ENCODE measurements at regions not wholly inside any gene's neighbourhood (a gene's known extent, or its start where the extent isn't known, plus 50 kb on each side); places are given as distances from the start of the nearest gene placed in this dataset.
"Not testable (repeated sequence)": the region's sequence is repeated elsewhere in the genome, so short reads cannot be mapped to it uniquely, and the experiment has no call there.

GRCh38 chr5:163790497-163790896, 285.1 kb downstream of the MAT2B start:
- DNase-seq = no peak

- no peak for DNase-seq
Observed at GRCh38 chr5:163794993-163795392, 289.6 kb downstream of the MAT2B start.

- DNase-seq = no peak
Observed at GRCh38 chr5:163807781-163808180, 302.4 kb downstream of the MAT2B start.

- no peak for DNase-seq
Observed at GRCh38 chr5:163809473-163809872, 304.1 kb downstream of the MAT2B start.

GRCh38 chr5:163813900-163814299, 308.5 kb downstream of the MAT2B start:
- DNase-seq = no peak

GRCh38 chr5:163815240-163815791, 309.9 kb downstream of the MAT2B start:
- no peak for DNase-seq

GRCh38 chr5:163821142-163821541, 315.7 kb downstream of the MAT2B start:
- no peak for DNase-seq

GRCh38 chr5:163822548-163822947, 317.1 kb downstream of the MAT2B start:
- no peak for DNase-seq

- DNase-seq = no peak
Observed at GRCh38 chr5:163825661-163826060, 320.2 kb downstream of the MAT2B start.

GRCh38 chr5:163826201-163826600, 320.8 kb downstream of the MAT2B start:
- no peak for DNase-seq

GRCh38 chr5:163832155-163832554, 326.7 kb downstream of the MAT2B start:
- DNase-seq = no peak

- no peak for DNase-seq
Observed at GRCh38 chr5:163838738-163839137, 333.3 kb downstream of the MAT2B start.

- no peak for DNase-seq
Observed at GRCh38 chr5:163846512-163846911, 341.1 kb downstream of the MAT2B start.

GRCh38 chr5:163855754-163856153, 350.3 kb downstream of the MAT2B start:
- no peak for DNase-seq

- no peak for DNase-seq
Observed at GRCh38 chr5:163861670-163862069, 356.3 kb downstream of the MAT2B start.

- DNase-seq = no peak
Observed at GRCh38 chr5:163867324-163867723, 361.9 kb downstream of the MAT2B start.

- DNase-seq = no peak
Observed at GRCh38 chr5:163867738-163868137, 362.3 kb downstream of the MAT2B start.

- DNase-seq = no peak
Observed at GRCh38 chr5:163869581-163869980, 364.2 kb downstream of the MAT2B start.

- no peak for DNase-seq
Observed at GRCh38 chr5:163870441-163870840, 365.0 kb downstream of the MAT2B start.

- DNase-seq = no peak
Observed at GRCh38 chr5:163874431-163874830, 369.0 kb downstream of the MAT2B start.

- DNase-seq = not testable (repeated sequence)
Observed at GRCh38 chr5:163874912-163875311, 369.5 kb downstream of the MAT2B start.

- DNase-seq = no peak
Observed at GRCh38 chr5:163877865-163878264, 372.4 kb downstream of the MAT2B start.

- no peak for DNase-seq
Observed at GRCh38 chr5:163878490-163878889, 373.1 kb downstream of the MAT2B start.

GRCh38 chr5:163880302-163880701, 374.9 kb downstream of the MAT2B start:
- DNase-seq = no peak

- no peak for DNase-seq
Observed at GRCh38 chr5:163885117-163885516, 379.7 kb downstream of the MAT2B start.
